ENCODE measurements at regions not wholly inside any gene's neighbourhood (a gene's known extent, or its start where the extent isn't known, plus 50 kb on each side); places are given as distances from the start of the nearest gene placed in this dataset.

- H3K9ac ChIP-seq (replicated peaks; ENCODE audit: extremely low read depth, insufficient read depth, low read length): no peak overlapping the region
- no peak overlapping the region for H3K27ac ChIP-seq (ENCODE audit: insufficient read depth, low read depth, low read length)
- ChIA-PET POLR2A (no interaction called here), CTCF (interaction anchor here (2.0 kb wide), 1 partner anchor 24 kb away, joined by 6 read pairs; no protein-coding TSS in a partner anchor)
- H3K9me3 ChIP-seq (replicated peaks; ENCODE audit: control insufficient read depth, insufficient read depth, low read length): no peaks in the 10 kb centered on the region
- DNase-seq (ENCODE audit: low read depth, low spot score): no peak
- H3K4me2 ChIP-seq (ENCODE audit: insufficient read depth, low read length): no peak overlapping the region
- H3K27me3 ChIP-seq (ENCODE audit: control insufficient read depth in 2 of 2, insufficient read depth in 2 of 2, low read length in 2 of 2): peaks cover 0 to 1% of the 10 kb centered on the region in 2 experiments
- H2AFZ ChIP-seq (ENCODE audit: low read depth, low read length): no peak overlapping the region
- intact Hi-C loops (cut with micrococcal nuclease) (no loop called here), dilution Hi-C loops (cut with MboI; ENCODE audit: extremely low pct_ligation_motif_present, low sequenced_read_pairs) (no loop called here)
- H3K79me2 ChIP-seq (ENCODE audit: control insufficient read depth, insufficient read depth, low read length): no peaks in the 10 kb centered on the region
- FAIRE-seq: no peak
- no peaks in the 10 kb centered on the region for H3K36me3 ChIP-seq (ENCODE audit: control insufficient read depth in 2 of 2, extremely low read depth in 1 of 2, insufficient read depth in 2 of 2, low read length in 2 of 2)
- no peak overlapping the region for H3K4me3 ChIP-seq (replicated peaks in 1 of 3; ENCODE audit: insufficient read depth in 1 of 3, low read depth in 1 of 3, low read length in 3 of 3)
- H3K9me1 ChIP-seq (replicated peaks; ENCODE audit: control insufficient read depth, extremely low read depth, insufficient read depth, low read length): no peaks in the 10 kb centered on the region
- TF ChIP-seq POLR2A (IDR thresholded peaks at IDR 0.05; ENCODE audit: low read depth, low read length) (no peak), MYC (IDR thresholded peaks at IDR 0.05; ENCODE audit: low read depth, low read length) (no peak), MAX (IDR thresholded peaks at IDR 0.05; ENCODE audit: insufficient read depth, insufficient read length) (no peak), JUN (IDR thresholded peaks at IDR 0.05; ENCODE audit: borderline replicate concordance, insufficient read depth, insufficient read length, low read depth) (no peak), POLR2AphosphoS5 (IDR thresholded peaks at IDR 0.05; ENCODE audit: insufficient read depth, low read depth, low read length) (no peak), FOS (IDR thresholded peaks at IDR 0.05; ENCODE audit: borderline replicate concordance, insufficient read depth, low read length) (no peak), GATA2 (IDR thresholded peaks at IDR 0.05; ENCODE audit: insufficient read depth, insufficient read length, low read depth, low read length) (no peak), EZH2 (IDR thresholded peaks at IDR 0.05; ENCODE audit: borderline replicate concordance, low read depth, low read length, severe bottlenecking) (no peak)
- TF ChIP-seq, protein P1, sequence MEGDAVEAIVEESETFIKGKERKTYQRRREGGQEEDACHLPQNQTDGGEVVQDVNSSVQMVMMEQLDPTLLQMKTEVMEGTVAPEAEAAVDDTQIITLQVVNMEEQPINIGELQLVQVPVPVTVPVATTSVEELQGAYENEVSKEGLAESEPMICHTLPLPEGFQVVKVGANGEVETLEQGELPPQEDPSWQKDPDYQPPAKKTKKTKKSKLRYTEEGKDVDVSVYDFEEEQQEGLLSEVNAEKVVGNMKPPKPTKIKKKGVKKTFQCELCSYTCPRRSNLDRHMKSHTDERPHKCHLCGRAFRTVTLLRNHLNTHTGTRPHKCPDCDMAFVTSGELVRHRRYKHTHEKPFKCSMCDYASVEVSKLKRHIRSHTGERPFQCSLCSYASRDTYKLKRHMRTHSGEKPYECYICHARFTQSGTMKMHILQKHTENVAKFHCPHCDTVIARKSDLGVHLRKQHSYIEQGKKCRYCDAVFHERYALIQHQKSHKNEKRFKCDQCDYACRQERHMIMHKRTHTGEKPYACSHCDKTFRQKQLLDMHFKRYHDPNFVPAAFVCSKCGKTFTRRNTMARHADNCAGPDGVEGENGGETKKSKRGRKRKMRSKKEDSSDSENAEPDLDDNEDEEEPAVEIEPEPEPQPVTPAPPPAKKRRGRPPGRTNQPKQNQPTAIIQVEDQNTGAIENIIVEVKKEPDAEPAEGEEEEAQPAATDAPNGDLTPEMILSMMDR (IDR thresholded peaks at IDR 0.05; ENCODE audit: extremely low read depth in 1 of 2, insufficient read depth in 1 of 2, low read depth in 1 of 2, low read length in 2 of 2): no peak
- H4K20me1 ChIP-seq (replicated peaks; ENCODE audit: control insufficient read depth, extremely low read depth, insufficient read depth, low read length): no peaks in the 10 kb centered on the region
- BruUV-seq (replicated peaks): no TSS peak
- H3K4me1 ChIP-seq (ENCODE audit: control insufficient read depth, extremely low read depth, insufficient read depth, low read length): no peaks in the 10 kb centered on the region
Observed at GRCh38 chr13:78265098-78265497, 338.3 kb downstream of the POU4F1 start.
